ENCODE measurements at regions not wholly inside any gene's neighbourhood (a gene's known extent, or its start where the extent isn't known, plus 50 kb on each side); places are given as distances from the start of the nearest gene placed in this dataset.
"Not testable (repeated sequence)": the region's sequence is repeated elsewhere in the genome, so short reads cannot be mapped to it uniquely, and the experiment has no call there.

DNA sequence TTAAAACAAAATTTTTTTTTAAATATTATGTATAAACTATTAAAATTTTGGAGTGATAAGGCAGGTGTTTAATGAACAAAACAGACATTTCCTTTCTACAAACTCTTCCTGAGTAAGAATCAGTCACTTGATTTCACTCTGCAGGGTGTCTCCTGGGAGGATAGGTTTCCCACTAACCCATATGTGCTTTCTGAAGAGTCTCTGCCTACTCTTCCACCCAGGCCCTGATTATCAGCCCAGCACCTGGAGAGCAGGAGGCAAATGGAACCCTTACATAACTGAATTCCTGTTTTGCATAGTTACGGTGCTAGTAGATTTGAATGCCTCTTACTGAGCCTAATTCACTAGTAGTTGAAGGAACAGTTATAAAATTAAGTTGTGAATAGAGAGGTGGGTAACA is 1718.6 kb downstream of the SUCLG1 start:
- no peak for DNase-seq

DNA sequence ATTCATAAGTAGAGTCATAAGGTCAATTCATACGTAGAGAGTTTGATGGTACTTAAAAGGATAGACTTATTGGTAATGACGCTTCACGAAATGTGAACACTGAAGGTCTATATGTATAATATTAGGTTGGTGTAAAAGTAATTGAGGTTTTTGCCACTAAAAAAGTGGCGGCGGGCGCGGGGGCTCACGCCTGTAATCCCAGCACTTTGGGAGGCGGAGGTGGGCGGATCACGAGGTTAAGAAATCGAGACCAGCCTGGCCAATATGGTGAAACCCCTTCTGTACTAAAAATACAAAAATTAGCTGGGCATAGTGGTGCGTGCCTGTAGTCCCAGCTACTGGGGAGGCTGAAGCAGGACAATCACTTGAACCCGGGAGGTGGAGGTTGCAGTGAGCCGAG is 1721.1 kb downstream of the SUCLG1 start:
- not testable (repeated sequence) for DNase-seq

DNA sequence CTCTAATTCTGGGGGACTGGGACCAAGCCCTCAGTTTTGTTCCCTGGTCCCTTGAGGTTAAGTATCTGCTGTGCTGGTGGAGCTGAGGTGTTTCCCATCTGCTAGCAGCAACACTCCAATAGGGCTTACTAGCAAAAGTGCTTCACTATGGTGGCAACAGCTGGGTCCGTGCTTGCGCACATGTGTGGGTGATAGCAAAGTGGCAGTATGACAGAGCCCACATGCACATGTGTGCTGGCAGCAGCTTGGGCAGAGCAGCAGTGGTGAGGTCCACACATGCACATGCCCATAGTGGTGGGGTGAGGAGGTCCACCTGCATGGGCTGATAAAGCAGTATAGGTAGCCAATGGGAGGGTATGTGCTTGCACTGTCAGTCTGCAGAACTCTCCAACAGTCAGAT is 1723.7 kb downstream of the SUCLG1 start:
- no peak for DNase-seq

DNA sequence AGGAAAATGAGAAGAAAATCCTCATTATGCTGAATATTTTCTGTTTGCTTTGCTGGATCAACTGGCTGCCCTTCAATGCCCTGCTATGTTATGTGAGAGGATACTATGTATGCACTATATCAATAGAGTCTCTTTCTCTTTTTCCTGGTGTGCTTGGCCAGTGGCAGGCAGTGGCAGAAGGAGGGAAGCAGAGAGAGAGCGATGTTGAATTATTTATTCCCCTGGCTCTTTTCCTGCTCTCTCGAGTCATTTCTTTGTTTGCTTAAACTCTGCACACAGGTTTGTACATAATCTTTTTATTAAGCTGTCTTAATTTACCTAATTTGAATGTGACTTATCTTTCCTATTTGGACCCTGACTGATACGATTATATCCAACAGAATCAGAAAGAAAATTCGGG is 1727.3 kb downstream of the SUCLG1 start:
- no peak for DNase-seq

DNA sequence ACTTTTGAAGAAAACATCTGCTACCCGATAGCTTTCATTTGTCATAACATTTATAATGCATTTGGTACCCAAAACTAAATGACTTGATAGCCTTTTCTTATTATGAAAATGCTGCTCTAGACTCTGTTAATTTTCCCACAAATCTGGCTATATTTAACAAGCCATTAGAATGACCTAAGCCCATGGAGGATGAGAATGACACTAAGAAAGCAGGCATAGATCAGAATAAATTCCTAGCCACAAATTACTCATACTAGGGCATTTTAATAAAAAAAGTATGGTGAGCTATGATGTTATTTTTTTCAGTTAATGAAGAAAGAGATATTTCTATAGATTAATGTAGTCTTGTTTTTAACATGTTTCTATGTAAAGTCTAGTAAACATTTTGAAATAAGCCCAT is 1728.3 kb downstream of the SUCLG1 start:
- no peak for DNase-seq

DNA sequence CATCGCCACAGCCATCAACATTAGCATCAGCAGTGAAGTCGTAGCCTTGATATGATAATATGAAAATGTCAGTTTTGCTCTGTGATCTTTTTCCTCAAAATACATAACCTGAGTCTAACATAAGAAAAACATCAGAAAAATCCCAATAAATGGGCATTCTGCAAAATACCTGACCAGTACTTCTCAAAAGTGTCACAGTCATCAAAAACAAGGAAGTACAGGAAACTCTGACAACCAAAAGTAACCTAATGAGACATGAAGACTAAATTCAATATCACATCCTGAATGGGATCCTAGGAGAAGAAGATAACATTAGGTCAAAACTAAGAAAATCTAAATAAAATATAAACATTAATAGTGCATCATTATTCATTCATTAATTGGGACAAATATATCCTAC is 1731.0 kb downstream of the SUCLG1 start:
- no peak for DNase-seq

DNA sequence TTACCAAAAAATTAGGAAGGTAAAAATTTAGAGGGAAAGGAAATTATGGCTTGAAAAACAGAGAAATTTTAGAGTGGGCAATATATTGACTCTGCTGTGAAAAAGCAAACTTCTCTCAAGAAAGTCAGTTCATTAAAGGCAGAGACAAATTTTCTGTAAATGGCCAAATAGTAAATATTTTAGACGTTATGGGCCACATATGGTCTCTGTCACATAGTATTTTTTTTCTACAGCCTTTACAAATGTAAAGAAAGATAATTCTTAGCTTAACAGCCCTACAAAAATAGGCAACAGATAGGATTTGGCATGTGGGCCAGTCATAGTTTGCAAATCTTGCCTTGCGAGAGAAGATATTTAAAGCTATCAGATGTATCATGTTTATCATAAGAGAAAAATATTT is 1750.4 kb downstream of the SUCLG1 start:
- no peak for DNase-seq

DNA sequence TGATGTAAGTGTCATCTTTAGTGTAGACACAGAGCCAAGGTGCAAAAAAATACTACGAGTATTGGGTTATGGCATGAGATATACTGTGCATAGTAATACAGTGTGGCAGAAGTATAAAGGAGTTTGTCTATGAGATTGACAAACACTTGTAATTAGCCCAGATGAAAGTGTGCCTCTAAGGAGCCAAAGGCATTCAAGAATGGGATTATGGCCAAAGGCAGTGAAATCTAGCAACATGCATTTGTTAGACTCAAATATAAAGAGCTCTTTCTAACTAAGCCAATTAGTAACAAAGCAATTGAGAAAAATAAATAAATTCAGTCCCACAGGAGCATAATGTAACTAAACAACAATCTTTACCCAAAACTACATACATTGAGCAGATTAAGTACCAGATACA is 1761.8 kb downstream of the SUCLG1 start:
- DNase-seq: no peak

DNA sequence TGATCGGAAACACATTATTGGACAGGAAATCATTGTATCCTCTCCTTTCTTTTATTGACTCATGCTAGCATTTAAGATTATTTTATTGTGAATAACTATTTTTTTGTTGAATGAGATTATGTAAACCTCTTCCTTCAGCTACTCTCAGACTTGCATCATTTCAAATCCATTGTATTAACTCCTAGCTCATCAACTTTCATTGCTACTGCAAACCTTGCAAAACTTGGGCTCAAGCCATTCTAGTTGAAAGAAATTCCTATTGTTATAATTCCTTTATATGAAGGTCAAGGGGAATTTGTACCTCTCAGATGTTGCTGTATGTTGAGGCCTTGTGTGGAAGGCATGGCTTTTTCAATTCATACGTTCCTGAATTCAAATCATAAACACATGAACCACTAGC is 1764.6 kb downstream of the SUCLG1 start:
- no peak for DNase-seq

DNA sequence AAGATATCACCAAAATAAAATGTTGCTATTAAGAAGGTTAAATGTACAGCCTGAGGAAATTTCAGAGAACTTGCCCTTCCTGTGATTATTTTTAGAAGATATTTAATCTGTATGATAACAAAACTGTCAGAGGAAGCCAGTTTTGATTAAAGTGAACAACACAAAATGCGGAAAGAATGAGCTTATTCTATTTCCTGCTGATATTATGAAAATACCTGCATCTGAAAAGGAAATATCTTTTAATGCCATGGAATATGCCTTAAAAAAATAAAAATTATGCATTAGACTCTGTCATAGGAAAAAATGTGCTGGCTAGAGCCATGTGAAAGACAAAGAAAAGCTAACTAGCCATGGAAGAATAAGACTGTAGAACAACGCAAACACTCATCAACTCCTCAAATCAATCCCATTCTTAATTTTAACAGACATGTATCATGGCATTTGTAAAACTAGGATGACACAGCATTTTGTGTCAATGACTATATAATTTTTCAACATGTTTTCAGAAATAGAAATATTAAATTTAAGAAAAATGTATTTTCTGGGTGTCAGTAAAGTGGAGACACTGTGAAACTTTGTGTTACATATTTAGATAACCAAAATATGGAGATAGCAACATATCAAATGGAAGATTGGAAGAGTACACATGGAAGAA is 1768.2 kb downstream of the SUCLG1 start:
- no peak for DNase-seq

DNA sequence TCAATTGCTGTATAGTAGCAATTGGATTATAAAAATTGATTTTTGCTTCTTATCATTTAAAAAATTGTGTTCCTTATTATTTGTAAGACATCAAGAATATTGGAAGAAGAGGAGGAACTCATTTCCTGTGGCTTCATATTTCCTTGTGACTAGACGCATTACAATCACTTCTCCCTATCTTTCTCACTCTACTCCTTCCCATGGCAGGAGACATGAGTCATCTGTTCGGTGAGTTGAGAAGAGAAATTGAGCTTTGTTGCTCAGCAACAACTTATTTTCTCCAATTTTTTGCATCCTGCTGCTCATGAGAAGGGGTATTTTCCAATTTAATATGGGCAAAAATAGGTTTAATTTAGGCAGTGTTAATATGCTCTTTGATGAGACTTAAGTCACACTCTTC is 1783.9 kb downstream of the SUCLG1 start:
- no peak for DNase-seq

DNA sequence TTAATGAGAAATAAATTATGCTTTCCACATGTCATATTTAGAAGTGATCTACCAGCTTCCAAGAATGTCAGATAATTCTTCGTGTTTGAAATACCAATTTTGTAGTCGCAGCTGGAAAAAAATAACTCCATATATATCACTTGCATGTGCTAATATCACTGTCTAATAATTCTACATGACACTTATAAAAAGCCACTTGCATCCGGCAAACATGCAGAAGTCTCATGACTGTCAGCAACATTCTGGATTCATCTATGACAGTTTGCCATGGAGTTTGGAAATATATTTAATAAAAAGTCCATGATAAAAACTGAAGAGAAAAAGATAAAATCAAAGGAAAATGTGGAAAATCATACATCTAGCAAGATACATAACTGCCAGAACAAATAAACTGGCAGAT is 1784.4 kb downstream of the SUCLG1 start:
- DNase-seq: no peak

DNA sequence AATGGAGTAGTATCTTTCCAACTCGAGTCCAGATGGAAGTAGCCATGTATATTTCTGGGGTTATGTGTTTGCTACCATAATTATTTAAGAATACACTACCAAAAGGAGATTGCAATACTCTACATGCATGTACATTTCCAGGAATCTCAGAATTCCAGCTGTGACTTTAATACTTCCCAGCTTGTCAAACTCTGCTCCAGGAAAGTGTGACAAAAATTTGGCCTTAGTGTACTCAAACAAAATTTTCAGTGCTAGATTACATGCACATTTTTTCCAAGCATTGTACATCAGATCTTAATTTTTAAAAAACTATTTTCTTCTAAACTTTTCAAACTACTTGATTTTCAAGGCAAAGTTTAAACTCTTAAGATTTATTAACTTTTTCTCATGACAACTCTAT is 1791.6 kb downstream of the SUCLG1 start:
- no peak for DNase-seq

DNA sequence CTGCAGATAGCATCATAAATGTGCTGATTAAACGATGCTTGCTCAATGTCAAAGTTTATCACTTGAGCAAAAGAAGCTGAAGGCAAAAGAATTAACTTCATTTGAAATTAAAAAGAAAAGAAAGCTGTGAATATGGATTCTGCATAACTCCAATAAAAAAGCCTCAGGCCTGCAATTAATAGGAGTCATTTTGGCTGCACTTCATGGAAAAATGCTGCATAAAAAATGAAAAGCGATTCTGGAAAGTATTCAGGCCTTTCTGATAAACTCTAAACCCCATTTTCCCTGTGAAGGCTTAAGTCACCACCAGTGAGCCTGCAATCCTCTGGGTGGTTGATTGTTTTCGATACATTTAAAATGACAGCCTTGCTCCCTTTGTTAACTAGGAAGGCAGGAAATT is 1793.4 kb downstream of the SUCLG1 start:
- DNase-seq: no peak

DNA sequence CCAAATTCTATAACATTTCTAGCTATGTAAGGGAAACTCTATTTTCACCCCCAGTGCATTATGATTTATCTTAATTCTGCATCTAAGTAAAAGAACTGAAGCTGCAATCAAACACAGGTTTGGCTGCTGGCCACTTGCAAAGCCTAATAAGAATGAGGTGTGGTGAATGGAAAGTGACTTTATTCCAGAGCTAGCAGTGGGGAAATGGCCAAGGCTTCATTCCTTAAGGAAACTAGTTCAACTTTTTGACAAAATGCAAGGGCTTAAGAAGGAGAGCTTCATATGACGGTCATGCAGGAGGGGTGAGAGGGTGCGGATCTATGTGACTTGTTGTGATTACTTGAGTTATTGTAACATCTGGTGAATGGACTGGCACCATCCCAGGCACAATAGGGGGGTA is 1802.0 kb downstream of the SUCLG1 start:
- no peak for DNase-seq

DNA sequence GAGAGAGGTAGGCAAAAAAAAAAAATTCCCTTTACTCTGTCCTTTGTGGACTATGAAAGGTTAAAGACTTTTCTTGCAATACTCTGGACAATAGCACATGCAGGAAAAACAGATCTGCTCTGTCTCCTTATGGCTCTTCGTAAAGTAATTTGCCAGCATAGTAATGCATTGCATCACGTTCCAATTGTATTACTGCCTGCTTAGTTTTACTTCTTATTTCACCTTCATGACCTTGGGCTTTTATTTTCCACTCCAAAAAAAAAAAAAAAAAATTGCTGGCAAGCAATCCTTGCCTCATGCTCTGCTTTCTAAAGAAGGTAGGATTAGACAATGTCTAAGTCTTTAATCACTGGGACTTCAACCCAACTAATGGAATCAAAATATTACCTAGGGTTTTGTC is 1802.7 kb downstream of the SUCLG1 start:
- no peak for DNase-seq

DNA sequence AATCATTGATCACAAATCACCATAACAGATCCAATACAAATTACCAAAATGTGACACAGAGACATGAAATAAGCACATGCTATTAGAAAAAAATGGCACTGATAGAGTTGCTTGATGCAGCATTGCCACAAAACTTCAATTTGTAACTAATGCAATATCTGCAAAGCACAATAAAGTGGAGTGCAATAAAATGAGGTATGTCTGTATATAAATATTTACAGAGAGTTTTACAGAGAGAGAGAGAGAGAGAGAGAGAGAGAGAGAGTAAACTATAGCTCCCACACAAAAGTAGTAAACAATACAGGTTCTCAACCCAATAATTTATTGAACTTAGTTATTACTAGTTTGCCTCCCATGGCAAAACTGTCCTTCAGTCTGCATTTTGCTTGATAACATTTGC is 1807.0 kb downstream of the SUCLG1 start:
- DNase-seq: no peak

DNA sequence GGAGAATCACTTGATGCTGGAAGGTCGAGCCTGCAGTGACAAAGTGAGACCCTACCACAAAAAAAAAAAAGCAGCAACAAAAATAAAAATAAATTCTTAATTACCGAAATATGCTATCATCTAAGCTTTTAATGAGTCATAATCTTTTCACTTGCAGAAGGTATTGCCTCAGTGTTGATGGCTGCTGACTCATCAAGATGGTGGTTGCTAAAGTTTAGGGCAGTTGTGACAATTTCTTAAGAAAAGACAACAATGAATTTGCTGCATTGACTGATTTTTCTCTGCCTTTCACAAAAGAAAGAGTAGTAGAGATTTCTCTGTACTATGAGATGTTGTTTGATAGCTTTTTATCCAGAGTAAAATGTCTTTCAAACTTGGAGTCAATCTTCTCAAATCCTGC is 1809.0 kb downstream of the SUCLG1 start:
- DNase-seq: no peak

DNA sequence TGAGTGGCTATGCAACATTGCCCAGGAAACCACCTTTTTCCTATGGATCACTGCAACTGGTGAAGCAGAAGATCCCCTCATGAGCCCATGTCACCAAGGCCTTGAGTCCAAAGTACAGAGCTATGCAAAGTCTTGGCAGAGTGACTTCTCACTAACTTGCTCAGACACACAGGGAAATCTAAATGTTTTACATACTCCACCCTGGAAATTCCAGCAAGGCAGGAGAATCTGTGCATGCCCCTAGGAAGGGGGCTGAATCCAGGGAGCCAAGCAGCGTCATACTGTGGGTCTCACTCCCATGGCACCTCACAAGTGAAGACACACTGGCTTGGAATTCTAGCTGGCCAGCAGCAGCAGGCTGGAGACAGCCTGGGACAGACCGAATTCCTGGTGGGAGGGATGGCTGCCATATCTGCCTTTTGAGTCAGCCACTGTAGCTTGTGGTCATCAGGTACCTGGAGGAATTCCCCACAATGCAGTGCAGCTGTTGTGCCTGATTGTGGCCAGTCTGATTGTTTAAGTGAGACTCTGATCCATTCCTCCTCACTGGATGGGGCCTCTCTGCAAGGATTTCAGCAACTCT is 1817.4 kb downstream of the SUCLG1 start:
- no peak for DNase-seq

DNA sequence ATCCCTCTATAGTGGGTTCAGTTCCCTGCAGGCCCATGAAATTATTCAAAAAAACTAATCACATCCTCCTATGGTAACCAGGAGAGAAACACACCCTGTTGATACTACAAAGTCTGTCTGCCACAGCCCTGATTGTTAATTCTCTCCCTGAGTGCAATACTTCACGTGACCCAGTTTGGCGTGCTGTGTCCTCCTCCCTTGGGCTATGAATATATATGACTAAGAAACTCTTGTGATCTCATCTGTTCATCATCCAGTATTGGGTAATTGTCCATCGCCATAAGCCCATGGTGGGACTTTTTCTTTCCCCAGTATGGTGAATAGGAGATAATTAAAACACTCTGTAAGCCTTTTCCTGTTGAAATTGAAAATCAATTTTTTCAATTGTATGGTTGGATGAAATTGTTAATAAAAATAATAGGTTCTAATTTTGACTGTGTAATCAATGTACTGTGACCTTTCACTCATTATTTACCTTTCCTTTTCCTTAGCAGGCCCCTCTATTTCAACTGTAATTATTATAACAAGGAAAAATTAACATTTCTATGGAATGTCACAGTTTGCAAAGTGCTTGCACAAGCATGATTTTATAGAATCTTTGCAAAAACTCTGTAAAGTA is 1822.6 kb downstream of the SUCLG1 start:
- DNase-seq: no peak

DNA sequence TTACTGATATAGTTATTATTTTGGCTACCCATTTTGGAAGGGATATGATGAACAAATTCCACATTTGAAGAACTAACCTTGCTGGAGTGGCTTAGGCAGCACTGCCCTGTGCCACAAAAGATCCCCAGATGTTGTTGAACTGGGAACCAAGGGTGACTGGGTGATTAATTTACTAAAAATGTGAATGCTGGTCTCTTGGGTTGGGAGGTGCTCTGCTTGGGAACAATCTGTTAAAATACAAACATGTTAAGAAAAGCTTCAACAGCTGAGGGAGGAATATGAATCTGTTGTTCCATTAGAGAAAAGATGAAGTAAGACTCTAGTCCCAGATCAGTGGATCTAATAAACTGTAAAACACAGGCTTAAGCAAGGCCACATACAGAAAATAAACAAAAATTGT is 1860.1 kb downstream of the SUCLG1 start:
- DNase-seq: no peak

DNA sequence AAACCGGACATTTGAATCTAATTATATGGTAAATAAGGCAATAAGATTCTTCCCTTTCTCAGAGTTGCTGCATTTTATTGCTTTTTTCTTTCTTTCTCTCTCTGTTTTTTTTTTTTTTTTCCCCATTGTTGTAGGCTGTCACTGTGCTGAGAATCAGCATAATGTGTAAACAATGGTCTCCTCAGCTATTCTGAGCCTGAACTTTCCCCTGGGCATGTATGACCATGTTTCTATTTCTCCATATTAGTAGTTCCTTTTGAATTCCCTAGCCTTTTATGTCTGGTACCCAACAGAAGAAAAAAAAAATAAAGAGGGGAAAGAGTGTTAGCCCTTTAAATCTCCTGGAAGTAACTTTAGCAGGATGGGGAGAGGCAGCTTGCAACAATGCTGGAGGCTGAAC is 1862.5 kb downstream of the SUCLG1 start:
- DNase-seq: no peak

DNA sequence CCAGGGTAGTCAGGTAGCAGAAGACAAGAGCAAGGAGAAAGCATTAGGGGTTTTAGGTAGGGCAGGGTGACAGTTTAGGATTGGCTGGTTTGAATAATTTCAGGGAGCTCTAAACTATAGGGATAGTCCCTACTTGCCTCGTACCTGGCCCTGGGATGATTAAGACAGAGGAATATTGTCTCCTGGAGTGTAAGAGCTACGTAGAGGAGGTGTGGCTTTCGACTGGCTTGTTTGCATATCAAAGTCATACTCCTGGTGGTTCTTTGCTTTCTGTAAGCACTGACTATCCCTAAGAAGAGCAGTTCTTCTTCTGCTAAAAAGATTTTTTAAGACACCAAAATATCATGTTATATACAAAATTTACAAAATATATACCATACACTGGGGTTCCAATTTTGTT is 1867.4 kb downstream of the SUCLG1 start:
- no peak for DNase-seq

DNA sequence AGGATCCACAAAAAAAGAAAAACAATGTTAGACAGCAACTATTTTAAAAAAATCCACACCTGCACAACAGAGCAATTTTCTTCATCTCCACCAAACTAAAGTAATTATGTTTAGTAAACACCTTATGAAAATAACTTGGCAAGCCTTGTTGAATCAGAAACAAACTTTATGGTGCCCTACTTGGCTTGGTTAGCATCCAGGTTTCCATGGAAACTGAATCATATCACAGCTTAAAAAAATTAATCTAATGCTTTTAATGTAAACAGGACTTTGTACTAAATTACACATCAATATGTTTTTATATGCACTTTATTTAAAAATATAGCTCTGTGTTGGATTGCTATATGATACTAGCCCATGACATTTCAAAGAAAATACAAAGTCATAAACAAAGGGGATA is 1882.4 kb downstream of the SUCLG1 start:
- no peak for DNase-seq

DNA sequence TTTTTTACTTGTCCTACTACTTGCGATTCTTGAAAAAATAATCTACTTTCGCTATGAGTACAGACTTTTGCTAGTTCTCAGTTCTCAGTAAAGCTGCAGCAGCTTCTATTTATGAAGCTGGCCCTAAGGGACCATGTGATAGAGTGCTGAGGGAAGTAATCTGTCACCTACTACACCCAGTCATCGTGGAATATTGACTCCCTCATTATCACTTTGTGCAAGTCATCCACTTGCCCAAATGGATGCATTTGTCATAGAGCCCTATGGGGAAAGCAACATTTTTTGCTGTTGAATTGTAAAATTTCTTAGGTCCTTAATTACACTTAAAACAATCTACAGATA is 1919.8 kb downstream of the SUCLG1 start:
- no peak for DNase-seq
